GM12865 (cell line): ENCODE measurements at regions not wholly inside any gene's neighbourhood (a gene's known extent, or its start where the extent isn't known, plus 50 kb on each side); places are given as distances from the start of the nearest gene placed in this dataset.

Experiments used
- DNase-seq: peaks from one replicate; pipeline ENCODE4 v3.0.0; 2010; ENCODE audit warnings: low read depth
- H3K4me3 ChIP-seq: 2 replicates; pipeline ENCODE4 v1.5.1; 2011; ENCODE audit warnings: mild to moderate bottlenecking, low read depth, low read length, control low read depth
- TF ChIP-seq, protein P1 (sequence below): IDR thresholded peaks from 2 replicates; pipeline ENCODE4 v1.5.1; 2011; ENCODE audit warnings: low read length, control low read depth, low read depth, inconsistent platforms; ENCODE audit not compliant: insufficient read depth; ENCODE audit errors: missing control alignments

DNA sequence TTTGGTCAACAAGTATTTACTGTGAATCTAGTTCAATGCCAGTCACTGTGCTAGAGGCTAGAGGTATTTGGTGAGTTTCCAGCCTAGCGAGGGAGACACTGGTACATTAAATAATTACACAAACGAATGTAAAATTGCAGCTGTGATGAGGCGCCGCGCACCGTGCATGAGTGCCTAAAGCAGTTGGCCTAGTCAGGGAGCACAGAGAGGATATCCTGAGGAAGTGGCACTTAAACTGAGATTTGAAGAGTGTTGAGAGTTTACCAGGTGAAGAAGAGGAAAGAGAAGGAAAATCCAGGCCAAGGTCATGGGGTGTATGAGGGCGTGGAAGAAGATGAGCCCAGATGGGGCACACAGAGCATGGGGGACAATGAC, 157.6 kb upstream of the NDUFV2 start:
- no peak for DNase-seq
- TF ChIP-seq, protein P1, sequence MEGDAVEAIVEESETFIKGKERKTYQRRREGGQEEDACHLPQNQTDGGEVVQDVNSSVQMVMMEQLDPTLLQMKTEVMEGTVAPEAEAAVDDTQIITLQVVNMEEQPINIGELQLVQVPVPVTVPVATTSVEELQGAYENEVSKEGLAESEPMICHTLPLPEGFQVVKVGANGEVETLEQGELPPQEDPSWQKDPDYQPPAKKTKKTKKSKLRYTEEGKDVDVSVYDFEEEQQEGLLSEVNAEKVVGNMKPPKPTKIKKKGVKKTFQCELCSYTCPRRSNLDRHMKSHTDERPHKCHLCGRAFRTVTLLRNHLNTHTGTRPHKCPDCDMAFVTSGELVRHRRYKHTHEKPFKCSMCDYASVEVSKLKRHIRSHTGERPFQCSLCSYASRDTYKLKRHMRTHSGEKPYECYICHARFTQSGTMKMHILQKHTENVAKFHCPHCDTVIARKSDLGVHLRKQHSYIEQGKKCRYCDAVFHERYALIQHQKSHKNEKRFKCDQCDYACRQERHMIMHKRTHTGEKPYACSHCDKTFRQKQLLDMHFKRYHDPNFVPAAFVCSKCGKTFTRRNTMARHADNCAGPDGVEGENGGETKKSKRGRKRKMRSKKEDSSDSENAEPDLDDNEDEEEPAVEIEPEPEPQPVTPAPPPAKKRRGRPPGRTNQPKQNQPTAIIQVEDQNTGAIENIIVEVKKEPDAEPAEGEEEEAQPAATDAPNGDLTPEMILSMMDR = no peak
- H3K4me3 ChIP-seq = no peak overlapping the region

DNA sequence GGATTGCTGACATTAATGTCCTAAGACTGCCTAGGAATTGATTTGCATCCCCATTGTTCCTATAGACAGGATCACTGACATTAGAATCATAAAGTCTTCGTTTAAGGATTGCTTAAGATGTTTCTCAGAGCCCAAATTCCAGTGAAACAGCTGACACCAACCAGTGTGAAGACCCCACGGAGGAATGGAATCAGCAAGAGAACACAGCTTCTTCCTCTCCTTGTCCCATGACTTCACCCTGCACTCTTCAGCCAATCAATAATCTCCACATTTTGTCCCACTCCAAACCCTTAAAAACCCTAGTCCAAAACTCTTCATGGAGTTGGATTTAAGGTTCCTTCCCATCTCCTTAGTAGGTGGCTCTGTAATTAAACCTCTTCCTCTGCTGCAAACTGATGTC, 157.0 kb upstream of the NDUFV2 start:
- TF ChIP-seq, protein P1 = no peak
- H3K4me3 ChIP-seq = no peak overlapping the region
- DNase-seq = no peak

DNA sequence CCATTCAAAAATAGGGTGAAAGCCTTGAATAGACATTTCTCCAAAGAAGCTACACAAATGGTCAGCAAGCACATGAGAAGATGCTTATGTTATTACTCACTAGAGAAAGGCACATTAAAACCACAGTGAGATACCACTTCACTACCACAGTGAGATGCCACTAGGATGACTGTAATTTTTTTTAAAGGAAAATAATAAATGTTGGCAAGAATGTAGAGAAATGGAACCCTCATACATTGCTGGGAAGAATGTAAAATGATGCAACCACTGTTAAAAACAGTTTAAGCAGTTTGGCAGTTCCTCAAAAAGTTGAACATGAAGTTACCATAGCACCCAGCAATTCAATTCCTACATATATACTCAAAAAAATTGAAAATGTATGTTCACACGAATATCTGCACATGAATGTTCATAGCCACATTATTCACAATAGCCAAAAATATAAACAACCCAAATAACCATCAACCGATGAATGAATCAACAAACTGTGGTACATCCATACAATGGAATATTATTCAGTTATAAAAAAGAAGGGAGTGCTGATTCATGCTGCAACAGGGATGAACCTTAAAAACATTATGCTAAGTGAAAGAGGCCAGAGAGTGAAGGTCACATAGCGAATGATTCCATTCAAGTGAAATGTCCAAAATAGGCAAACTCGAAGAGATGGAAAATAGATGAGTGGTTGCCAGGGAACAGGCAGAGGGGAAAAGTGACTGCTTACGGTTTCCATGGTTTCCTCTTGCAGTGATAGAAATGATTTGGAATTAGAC, 156.2 kb upstream of the NDUFV2 start:
- H3K4me3 ChIP-seq = no peak overlapping the region
- DNase-seq = no peak
- TF ChIP-seq, protein P1 = no peak

DNA sequence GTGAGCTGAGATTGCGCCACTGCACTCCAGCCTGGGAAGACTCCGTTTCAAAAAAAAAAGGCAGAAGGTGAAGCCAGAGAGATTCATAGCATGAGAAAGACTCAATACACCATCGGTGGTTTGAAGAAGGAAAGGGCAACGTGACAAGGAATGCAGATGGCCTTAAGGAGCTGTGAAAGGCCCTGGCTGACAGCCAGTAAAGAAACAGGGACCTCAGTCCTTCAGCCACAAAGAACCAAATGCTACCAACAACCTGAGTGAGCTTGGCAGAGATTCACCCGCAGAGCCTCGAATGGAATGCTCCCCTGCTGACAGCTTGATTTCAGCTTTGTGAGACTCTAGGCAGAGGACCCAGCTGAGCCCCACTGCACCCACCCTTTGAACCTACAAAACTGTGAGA, 154.9 kb upstream of the NDUFV2 start:
- TF ChIP-seq, protein P1 = no peak
- no peak for DNase-seq
- H3K4me3 ChIP-seq = no peak overlapping the region

DNA sequence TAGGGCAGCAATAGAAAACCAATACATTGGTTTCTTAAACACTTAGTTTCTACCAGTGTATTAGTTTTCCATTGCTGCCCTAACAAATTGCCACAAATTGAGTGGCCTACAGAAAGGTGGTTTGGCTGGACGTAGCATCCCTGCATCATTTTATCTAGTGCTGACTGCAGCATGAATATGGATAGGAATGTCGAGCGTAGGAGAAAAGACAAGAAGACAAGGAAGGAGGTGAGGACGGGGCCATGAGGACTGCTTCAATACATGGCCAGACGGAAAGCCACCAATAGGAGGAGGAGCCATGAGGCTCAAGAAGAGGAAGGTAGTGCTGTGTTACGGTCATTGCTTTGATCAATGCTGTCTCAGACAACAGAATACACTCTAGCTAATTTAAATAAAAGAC, 154.5 kb upstream of the NDUFV2 start:
- H3K4me3 ChIP-seq = no peak overlapping the region
- no peak for DNase-seq
- TF ChIP-seq, protein P1 = no peak

DNA sequence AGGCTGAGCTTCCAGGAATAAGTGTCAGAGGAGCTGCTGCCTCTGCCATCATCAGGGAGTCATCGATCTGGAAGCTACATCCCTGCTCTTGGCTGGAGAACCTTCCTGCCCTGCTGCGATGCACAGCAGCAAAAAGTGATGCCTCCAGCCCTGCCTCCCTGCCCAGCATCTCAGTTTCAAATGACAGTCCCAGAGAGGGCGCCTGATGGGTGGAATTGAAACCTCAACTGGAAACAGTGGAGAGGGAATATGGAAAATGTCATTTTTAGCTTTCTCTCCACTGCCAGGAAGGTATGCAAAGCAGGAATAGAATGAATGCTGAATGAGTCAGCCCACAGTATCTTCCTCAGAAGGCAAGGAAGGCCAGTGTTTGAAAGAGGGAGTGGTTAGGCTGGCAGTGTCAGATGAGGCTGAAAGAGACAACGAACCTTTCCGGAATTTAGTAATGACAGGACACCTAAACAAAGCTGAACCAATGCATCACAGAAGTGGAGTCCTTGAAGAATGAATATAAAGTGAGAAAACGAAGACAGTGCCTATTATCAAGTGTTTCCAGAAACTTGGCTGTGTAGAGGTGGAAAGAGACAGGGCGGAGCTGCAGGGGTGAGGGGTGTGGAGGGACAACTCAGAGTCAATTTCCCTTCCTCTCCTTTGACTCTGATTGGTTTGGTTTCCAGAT, 153.9 kb upstream of the NDUFV2 start:
- no peak overlapping the region for H3K4me3 ChIP-seq
- TF ChIP-seq, protein P1 = no peak
- DNase-seq = no peak
